Heart left ventricle (tissue), 13 donors: ENCODE measurements at regions not wholly inside any gene's neighbourhood (a gene's known extent, or its start where the extent isn't known, plus 50 kb on each side); places are given as distances from the start of the nearest gene placed in this dataset.

Source experiments
- POLR2A ChIP-seq, 2 donors: fragments of 450-650 bp; IDR thresholded peaks; one replicate each; pipeline ENCODE4 v1.6.1; 2017; ENCODE audit warnings: antibody characterized with exemption in 2 of 2, mild to moderate bottlenecking in 2 of 2, moderate library complexity in 2 of 2
- TF ChIP-seq, protein P1 (sequence below), 12 donors: fragments of 200-600 bp; sonication (generic) in 4 of 12; IDR thresholded peaks; one replicate each; pipeline versions ENCODE4 v1.5.0 to v1.8.0; 2018 to 2022; ENCODE audit warnings: antibody characterized with exemption in 12 of 12, mild to moderate bottlenecking in 5 of 12
- donor health status: ischemic (EF 13 %, LVEDD 7.1; RV severe dilation, severe dysfunction).
- donor health status: DM: no; HTN: yes; CAD: no.
- donor health status: DM: no; HTN: no; CAD: no.
- donor health status: ischemic (EF 25% LVEDD 6.9; RV normal size, moderate dysfunction).
- donor health status: ischemic (EF 25% LVEDD 5.7; RV mildly dilated, moderate dysfunction).
- donor health status: ischemic (EF 35%, LVEDD 5.7; RV mildly dilated, moderate dysfunction).
- donor health status: nonischemic (EF 11% LVEDD 7.7; RV severe dilation, severe dysfunction).
- donor health status: DM: yes; HTN: yes; CAD: no.
- donor health status: PGD.
- donor health status: ischemic (EF 29% LVEDD 5.4; RV normal size, mild dysfunction).
- donor health status: nonischemic (EF 23%, LVEDD 6.1; RV moderate dilation, normal function).

DNA sequence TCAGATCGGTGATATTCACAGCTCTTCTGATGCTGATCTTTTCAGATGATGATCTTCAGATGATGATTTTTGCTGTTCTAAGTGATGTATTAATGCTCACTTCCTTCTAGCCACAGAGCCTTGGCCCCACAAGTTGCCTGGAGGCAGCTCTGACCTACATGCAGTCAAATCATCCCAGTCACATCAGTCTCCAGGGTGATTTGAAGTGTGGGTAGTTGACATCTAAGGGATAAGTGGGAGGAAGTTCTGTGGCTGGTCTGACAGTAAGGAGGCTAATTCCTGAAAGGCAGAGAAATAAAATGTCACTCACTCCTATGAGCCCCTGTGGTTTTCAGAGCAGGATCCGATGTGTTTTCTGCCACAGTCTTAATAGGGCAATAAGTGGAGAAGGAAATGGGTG, 79.8 kb upstream of the RPL34 start:
- TF ChIP-seq, protein P1, sequence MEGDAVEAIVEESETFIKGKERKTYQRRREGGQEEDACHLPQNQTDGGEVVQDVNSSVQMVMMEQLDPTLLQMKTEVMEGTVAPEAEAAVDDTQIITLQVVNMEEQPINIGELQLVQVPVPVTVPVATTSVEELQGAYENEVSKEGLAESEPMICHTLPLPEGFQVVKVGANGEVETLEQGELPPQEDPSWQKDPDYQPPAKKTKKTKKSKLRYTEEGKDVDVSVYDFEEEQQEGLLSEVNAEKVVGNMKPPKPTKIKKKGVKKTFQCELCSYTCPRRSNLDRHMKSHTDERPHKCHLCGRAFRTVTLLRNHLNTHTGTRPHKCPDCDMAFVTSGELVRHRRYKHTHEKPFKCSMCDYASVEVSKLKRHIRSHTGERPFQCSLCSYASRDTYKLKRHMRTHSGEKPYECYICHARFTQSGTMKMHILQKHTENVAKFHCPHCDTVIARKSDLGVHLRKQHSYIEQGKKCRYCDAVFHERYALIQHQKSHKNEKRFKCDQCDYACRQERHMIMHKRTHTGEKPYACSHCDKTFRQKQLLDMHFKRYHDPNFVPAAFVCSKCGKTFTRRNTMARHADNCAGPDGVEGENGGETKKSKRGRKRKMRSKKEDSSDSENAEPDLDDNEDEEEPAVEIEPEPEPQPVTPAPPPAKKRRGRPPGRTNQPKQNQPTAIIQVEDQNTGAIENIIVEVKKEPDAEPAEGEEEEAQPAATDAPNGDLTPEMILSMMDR (IDR thresholded peaks at IDR 0.05), result no peak
- no peak for TF ChIP-seq POLR2A (IDR thresholded peaks at IDR 0.05)
